SH-SY5Y (cell line): ENCODE measurements at regions not wholly inside any gene's neighbourhood (a gene's known extent, or its start where the extent isn't known, plus 50 kb on each side); places are given as distances from the start of the nearest gene placed in this dataset.

Experiments
- GATA2 ChIP-seq: IDR thresholded peaks from 2 replicates; pipeline ENCODE4 v1.6.1; 2011; ENCODE audit warnings: mild to moderate bottlenecking, low read depth, low read length
- GATA3 ChIP-seq: IDR thresholded peaks from 2 replicates; pipeline ENCODE4 v1.6.1; 2011; ENCODE audit warnings: low read depth, mild to moderate bottlenecking, low read length, moderate library complexity

GRCh38 chr2:181189951-181190350, 209.5 kb downstream of the UBE2E3 start:
- no peak for TF ChIP-seq GATA2
- no peak for TF ChIP-seq GATA3

- TF ChIP-seq GATA3 = no peak
- no peak for TF ChIP-seq GATA2
Observed at GRCh38 chr2:181190711-181191110, 210.3 kb downstream of the UBE2E3 start.

GRCh38 chr2:181193550-181193949, 213.1 kb downstream of the UBE2E3 start:
- TF ChIP-seq GATA2 = no peak
- TF ChIP-seq GATA3 = no peak

GRCh38 chr2:181196401-181196800, 216.0 kb downstream of the UBE2E3 start:
- TF ChIP-seq GATA3 = no peak
- TF ChIP-seq GATA2 = no peak

GRCh38 chr2:181197140-181197760, 216.8 kb downstream of the UBE2E3 start:
- no peak for TF ChIP-seq GATA3
- no peak for TF ChIP-seq GATA2

- TF ChIP-seq GATA3 = no peak
Observed at GRCh38 chr2:181198183-181198864, 217.9 kb downstream of the UBE2E3 start.

GRCh38 chr2:181203412-181203811, 223.0 kb downstream of the UBE2E3 start:
- TF ChIP-seq GATA2 (no peak), GATA3 (no peak)

GRCh38 chr2:181203916-181204315, 223.5 kb downstream of the UBE2E3 start:
- no peak for TF ChIP-seq GATA2
- no peak for TF ChIP-seq GATA3

GRCh38 chr2:181218401-181218821, 238.0 kb downstream of the UBE2E3 start:
- TF ChIP-seq GATA3 (no peak), GATA2 (no peak)

- TF ChIP-seq GATA2 (no peak), GATA3 (no peak)
Observed at GRCh38 chr2:181223234-181223633, 234.0 kb upstream of the ITGA4 start.

GRCh38 chr2:181224866-181225265, 232.3 kb upstream of the ITGA4 start:
- no peak for TF ChIP-seq GATA3
- no peak for TF ChIP-seq GATA2

- no peak for TF ChIP-seq GATA3
- no peak for TF ChIP-seq GATA2
Observed at GRCh38 chr2:181228661-181229060, 228.5 kb upstream of the ITGA4 start.

- TF ChIP-seq GATA3 (no peak), GATA2 (no peak)
Observed at GRCh38 chr2:181231151-181231550, 226.0 kb upstream of the ITGA4 start.

- no peak for TF ChIP-seq GATA2
- TF ChIP-seq GATA3 = no peak
Observed at GRCh38 chr2:181231886-181232621, 225.1 kb upstream of the ITGA4 start.

GRCh38 chr2:181234487-181234891, 222.7 kb upstream of the ITGA4 start:
- TF ChIP-seq GATA2 = 0 out of 2 replicates have a peak, but pooled peaks have one; percentile 17
- TF ChIP-seq GATA3 = no peak
